HEK293 (cell line): ENCODE measurements at regions not wholly inside any gene's neighbourhood (a gene's known extent, or its start where the extent isn't known, plus 50 kb on each side); places are given as distances from the start of the nearest gene placed in this dataset.

Experiments used
- BCL11A ChIP-seq: fragments of 450-650 bp; formaldehyde crosslinking; IDR thresholded peaks from 2 replicates; pipeline ENCODE4 v1.5.1; 2016; ENCODE audit warnings: low read depth, missing biosample characterization, missing genetic modification characterization
- GLIS2 ChIP-seq: fragments of 450-650 bp; formaldehyde crosslinking; IDR thresholded peaks from 2 replicates; pipeline ENCODE4 v1.5.1; 2016; ENCODE audit warnings: missing biosample characterization, missing genetic modification characterization
- PBX3 ChIP-seq: sonication (generic); formaldehyde crosslinking; IDR thresholded peaks from 2 replicates; pipeline ENCODE4 v1.8.1; 2022; ENCODE audit warnings: mild to moderate bottlenecking, moderate library complexity, missing genetic modification reagents
- SALL2 ChIP-seq: fragments of 450-650 bp; formaldehyde crosslinking; IDR thresholded peaks from 2 replicates; pipeline ENCODE4 v1.5.0; 2017; ENCODE audit warnings: missing biosample characterization, mild to moderate bottlenecking, missing genetic modification characterization, borderline replicate concordance
- SCRT2 ChIP-seq: fragments of 450-650 bp; formaldehyde crosslinking; IDR thresholded peaks from 2 replicates; pipeline ENCODE4 v1.5.1; 2016; ENCODE audit warnings: missing biosample characterization, missing genetic modification characterization
- SETDB1 ChIP-seq: IDR thresholded peaks from one replicate; pipeline ENCODE4 v1.6.1; 2017; ENCODE audit warnings: mild to moderate bottlenecking, low read length, moderate library complexity, mixed read lengths; ENCODE audit not compliant: insufficient read length
- SP2 ChIP-seq: fragments of 450-650 bp; formaldehyde crosslinking; IDR thresholded peaks from 2 replicates; pipeline ENCODE4 v1.5.1; 2016; ENCODE audit warnings: missing biosample characterization, missing genetic modification characterization
- TCF7L2 ChIP-seq: IDR thresholded peaks from 2 replicates; pipeline ENCODE4 v1.6.1; 2011; ENCODE audit warnings: low read depth, mild to moderate bottlenecking, inconsistent platforms, low read length, moderate library complexity, borderline replicate concordance
- ZBTB26 ChIP-seq: fragments of 450-650 bp; formaldehyde crosslinking; optimal IDR thresholded peaks from 2 replicates; pipeline ENCODE3; 2016; ENCODE audit warnings: missing biosample characterization, mild to moderate bottlenecking, missing genetic modification characterization
- ZBTB7A ChIP-seq: fragments of 450-650 bp; formaldehyde crosslinking; IDR thresholded peaks from 2 replicates; pipeline ENCODE4 v1.5.1; 2016; ENCODE audit warnings: low read depth, missing biosample characterization, missing genetic modification characterization
- ZIC2 ChIP-seq: fragments of 450-650 bp; formaldehyde crosslinking; IDR thresholded peaks from 2 replicates; pipeline ENCODE4 v1.5.1; 2016; ENCODE audit warnings: missing biosample characterization, missing genetic modification characterization
- ZNF114 ChIP-seq: fragments of 450-650 bp; formaldehyde crosslinking; IDR thresholded peaks from 2 replicates; pipeline ENCODE4 v1.5.0; 2017; ENCODE audit warnings: missing biosample characterization, missing genetic modification characterization
- ZNF132 ChIP-seq: fragments of 450-650 bp; formaldehyde crosslinking; IDR thresholded peaks from 2 replicates; pipeline ENCODE4 v1.5.1; 2017; ENCODE audit warnings: missing biosample characterization, missing genetic modification characterization, borderline replicate concordance
- ZNF140 ChIP-seq: fragments of 450-650 bp; formaldehyde crosslinking; IDR thresholded peaks from 2 replicates; pipeline ENCODE4 v1.5.1; 2016; ENCODE audit warnings: missing biosample characterization, missing genetic modification characterization
- ZNF146 ChIP-seq: fragments of 450-650 bp; formaldehyde crosslinking; IDR thresholded peaks from 2 replicates; pipeline ENCODE4 v1.5.1; 2016; ENCODE audit warnings: missing biosample characterization, missing genetic modification characterization
- ZNF2 ChIP-seq: fragments of 450-650 bp; formaldehyde crosslinking; IDR thresholded peaks from 2 replicates; pipeline ENCODE4 v1.5.1; 2016; ENCODE audit warnings: missing biosample characterization, missing genetic modification characterization
- ZNF23 ChIP-seq: fragments of 450-650 bp; formaldehyde crosslinking; IDR thresholded peaks from 2 replicates; pipeline ENCODE4 v1.5.1; 2016; ENCODE audit warnings: missing biosample characterization, missing genetic modification characterization, borderline replicate concordance
- ZNF266 ChIP-seq: fragments of 450-650 bp; formaldehyde crosslinking; IDR thresholded peaks from 2 replicates; pipeline ENCODE4 v1.5.1; 2016; ENCODE audit warnings: missing biosample characterization, missing genetic modification characterization, low read depth
- ZNF274 ChIP-seq, 2 experiments: fragments of 200-500 bp in 1 of 2; fragments of 450-650 bp in 1 of 2; sonication (Bioruptor generic) in 1 of 2; formaldehyde crosslinking in 1 of 2; IDR thresholded peaks; 2 replicates each; pipeline versions ENCODE4 v1.5.1 to v1.6.1; 2014 to 2016; ENCODE audit warnings: borderline replicate concordance in 1 of 2, inconsistent platforms in 1 of 2, low read length in 1 of 2, missing biosample characterization in 1 of 2, missing genetic modification characterization in 1 of 2
- ZNF302 ChIP-seq: fragments of 450-650 bp; formaldehyde crosslinking; IDR thresholded peaks from 2 replicates; pipeline ENCODE4 v1.5.1; 2016; ENCODE audit warnings: missing biosample characterization, missing genetic modification characterization, low read depth
- ZNF350 ChIP-seq: fragments of 450-650 bp; formaldehyde crosslinking; IDR thresholded peaks from 2 replicates; pipeline ENCODE4 v1.5.0; 2017; ENCODE audit warnings: missing biosample characterization, mild to moderate bottlenecking, missing genetic modification characterization
- ZNF423 ChIP-seq: fragments of 450-650 bp; formaldehyde crosslinking; IDR thresholded peaks from 2 replicates; pipeline ENCODE4 v1.5.1; 2016; ENCODE audit warnings: missing biosample characterization, missing genetic modification characterization
- ZNF473 ChIP-seq: fragments of 450-650 bp; formaldehyde crosslinking; IDR thresholded peaks from 2 replicates; pipeline ENCODE4 v1.5.1; 2017; ENCODE audit warnings: missing biosample characterization, missing genetic modification characterization
- ZNF501 ChIP-seq: fragments of 450-650 bp; formaldehyde crosslinking; IDR thresholded peaks from 2 replicates; pipeline ENCODE4 v1.5.1; 2016; ENCODE audit warnings: missing biosample characterization, missing genetic modification characterization
- ZNF513 ChIP-seq: fragments of 450-650 bp; IDR thresholded peaks from 2 replicates; pipeline ENCODE4 v1.5.1; 2018; ENCODE audit warnings: missing biosample characterization, missing genetic modification characterization
- ZNF558 ChIP-seq: fragments of 450-650 bp; formaldehyde crosslinking; IDR thresholded peaks from 2 replicates; pipeline ENCODE4 v1.5.1; 2016; ENCODE audit warnings: missing biosample characterization, missing genetic modification characterization
- ZNF610 ChIP-seq: fragments of 450-650 bp; formaldehyde crosslinking; IDR thresholded peaks from 2 replicates; pipeline ENCODE4 v1.5.1; 2016; ENCODE audit warnings: missing biosample characterization, missing genetic modification characterization, borderline replicate concordance
- ZNF645 ChIP-seq: fragments of 450-650 bp; formaldehyde crosslinking; IDR thresholded peaks from 2 replicates; pipeline ENCODE4; 2016; ENCODE audit warnings: missing biosample characterization, missing genetic modification characterization
- ZNF670 ChIP-seq: fragments of 450-650 bp; formaldehyde crosslinking; IDR thresholded peaks from 2 replicates; pipeline ENCODE4 v1.5.1; 2016; ENCODE audit warnings: missing biosample characterization, missing genetic modification characterization, low read depth
- ZNF677 ChIP-seq: fragments of 450-650 bp; IDR thresholded peaks from 2 replicates; pipeline ENCODE4 v1.5.0; 2018; ENCODE audit warnings: missing biosample characterization, mild to moderate bottlenecking, missing genetic modification characterization, moderate library complexity
- ZNF747 ChIP-seq: fragments of 450-650 bp; formaldehyde crosslinking; IDR thresholded peaks from 2 replicates; pipeline ENCODE4 v1.5.1; 2016; ENCODE audit warnings: missing biosample characterization, missing genetic modification characterization
- ZNF777 ChIP-seq: fragments of 450-650 bp; formaldehyde crosslinking; IDR thresholded peaks from 2 replicates; pipeline ENCODE4 v1.5.1; 2017; ENCODE audit warnings: missing biosample characterization, missing genetic modification characterization, borderline replicate concordance
- ZNF830 ChIP-seq: fragments of 450-650 bp; IDR thresholded peaks from 2 replicates; pipeline ENCODE4 v1.5.0; 2018; ENCODE audit warnings: missing biosample characterization, missing genetic modification characterization, low read depth, mild to moderate bottlenecking, moderate library complexity
- TF ChIP-seq, protein P1 (sequence below): fragments of 450-650 bp; formaldehyde crosslinking; IDR thresholded peaks from 2 replicates; pipeline ENCODE4 v1.5.1; 2016; ENCODE audit warnings: missing biosample characterization, missing genetic modification characterization
- TF ChIP-seq, protein P2 (sequence below): fragments of 450-650 bp; formaldehyde crosslinking; IDR thresholded peaks from 2 replicates; pipeline ENCODE4 v1.5.1; 2017; ENCODE audit warnings: missing biosample characterization, missing genetic modification characterization

- TF ChIP-seq ZBTB26 (tag by site-specific recombination), result no peak
- TF ChIP-seq ZBTB7A, result no peak
- TF ChIP-seq ZNF114 (tag by site-specific recombination), result no peak
- TF ChIP-seq SP2 (tag by site-specific recombination), result no peak
- no peak for TF ChIP-seq ZNF830 (tag by site-specific recombination)
- peak; percentile 94 for TF ChIP-seq TCF7L2
- no peak for TF ChIP-seq ZNF266 (tag by site-specific recombination)
- peak; percentile 51 for TF ChIP-seq SETDB1
- no peak for TF ChIP-seq ZNF513
- TF ChIP-seq ZNF132 (tag by site-specific recombination), result no peak
- TF ChIP-seq ZNF2 (tag by site-specific recombination), result 0 out of 2 replicates have a peak, but pooled peaks have one; percentile 19
- no peak for TF ChIP-seq ZNF777 (tag by site-specific recombination)
- TF ChIP-seq GLIS2 (tag by site-specific recombination), result no peak
- TF ChIP-seq ZNF645, result no peak
- TF ChIP-seq ZNF274 (IDR thresholded peaks at IDR 0.05; ENCODE audit: low read length), result no peak
- no peak for TF ChIP-seq ZNF274 (tag by site-specific recombination; IDR thresholded peaks at IDR 0.05; ENCODE audit: borderline replicate concordance)
- TF ChIP-seq SALL2, result no peak
- TF ChIP-seq ZNF146, result no peak
- TF ChIP-seq ZNF473 (tag by site-specific recombination), result no peak
- TF ChIP-seq ZNF670 (tag by site-specific recombination), result no peak
- TF ChIP-seq ZNF350 (tag by site-specific recombination), result no peak
- TF ChIP-seq ZNF677 (tag by site-specific recombination), result no peak
- TF ChIP-seq ZNF302 (tag by site-specific recombination), result no peak
- TF ChIP-seq ZNF610 (tag by site-specific recombination), result no peak
- TF ChIP-seq, protein P1, sequence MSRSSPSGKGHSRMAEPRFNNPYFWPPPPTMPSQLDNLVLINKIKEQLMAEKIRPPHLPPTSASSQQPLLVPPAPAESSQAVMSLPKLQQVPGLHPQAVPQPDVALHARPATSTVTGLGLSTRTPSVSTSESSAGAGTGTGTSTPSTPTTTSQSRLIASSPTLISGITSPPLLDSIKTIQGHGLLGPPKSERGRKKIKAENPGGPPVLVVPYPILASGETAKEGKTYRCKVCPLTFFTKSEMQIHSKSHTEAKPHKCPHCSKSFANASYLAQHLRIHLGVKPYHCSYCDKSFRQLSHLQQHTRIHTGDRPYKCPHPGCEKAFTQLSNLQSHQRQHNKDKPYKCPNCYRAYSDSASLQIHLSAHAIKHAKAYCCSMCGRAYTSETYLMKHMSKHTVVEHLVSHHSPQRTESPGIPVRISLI (tag by site-specific recombination), result no peak
- no peak for TF ChIP-seq ZNF558 (tag by site-specific recombination)
- no peak for TF ChIP-seq PBX3 (CRISPR knock-in tag)
- TF ChIP-seq ZNF501 (tag by site-specific recombination), result peak; percentile 53; the same call in 1 of the 2 replicates
- no peak for TF ChIP-seq ZIC2 (tag by site-specific recombination)
- no peak for TF ChIP-seq SCRT2 (tag by site-specific recombination)
- TF ChIP-seq ZNF423, result no peak
- no peak for TF ChIP-seq ZNF747
- TF ChIP-seq, protein P2, sequence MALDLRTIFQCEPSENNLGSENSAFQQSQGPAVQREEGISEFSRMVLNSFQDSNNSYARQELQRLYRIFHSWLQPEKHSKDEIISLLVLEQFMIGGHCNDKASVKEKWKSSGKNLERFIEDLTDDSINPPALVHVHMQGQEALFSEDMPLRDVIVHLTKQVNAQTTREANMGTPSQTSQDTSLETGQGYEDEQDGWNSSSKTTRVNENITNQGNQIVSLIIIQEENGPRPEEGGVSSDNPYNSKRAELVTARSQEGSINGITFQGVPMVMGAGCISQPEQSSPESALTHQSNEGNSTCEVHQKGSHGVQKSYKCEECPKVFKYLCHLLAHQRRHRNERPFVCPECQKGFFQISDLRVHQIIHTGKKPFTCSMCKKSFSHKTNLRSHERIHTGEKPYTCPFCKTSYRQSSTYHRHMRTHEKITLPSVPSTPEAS, result no peak
- peak; percentile 85 for TF ChIP-seq BCL11A (tag by site-specific recombination)
- TF ChIP-seq ZNF23 (tag by site-specific recombination), result no peak
- no peak for TF ChIP-seq ZNF140 (tag by site-specific recombination)
Observed at GRCh38 chrX:66919280-66919832, 280.5 kb upstream of the EDA2R start (continued).
